Cardiac septum (tissue), 1 donor: ENCODE measurements at regions not wholly inside any gene's neighbourhood (a gene's known extent, or its start where the extent isn't known, plus 50 kb on each side); places are given as distances from the start of the nearest gene placed in this dataset.
"Not testable (repeated sequence)": the region's sequence is repeated elsewhere in the genome, so short reads cannot be mapped to it uniquely, and the experiment has no call there.

Source experiments
- DNase-seq: peaks from one replicate; pipeline ENCODE4 v3.0.0-alpha.2; 2020; ENCODE audit warnings: low spot score
- intact Hi-C: fragments of 100-400 bp; cut with DNase I; formaldehyde crosslinking; loops from one replicate; pipeline ENCODE4 v1.14.0; 2022
- donor health status: DM: no; HTN: no; CAD: no.

- intact Hi-C loops, result no loop called here
- no peak for DNase-seq
Measured at GRCh38 chr10:63675171-63675570, 154.0 kb downstream of the REEP3 start.

- intact Hi-C loops, result no loop called here
- no peak for DNase-seq
Measured at GRCh38 chr10:63677001-63677400, 155.8 kb downstream of the REEP3 start.

GRCh38 chr10:63680545-63680944 lies 159.3 kb downstream of the REEP3 start:
- DNase-seq, intact Hi-C loops: not testable (repeated sequence)

GRCh38 chr10:63681993-63682697 lies 160.9 kb downstream of the REEP3 start:
- no peak for DNase-seq
- intact Hi-C loops, result no loop called here

- intact Hi-C loops, DNase-seq: not testable (repeated sequence)
Measured at GRCh38 chr10:63682698-63683052, 161.5 kb downstream of the REEP3 start.

- DNase-seq, result no peak
- intact Hi-C loops, result no loop called here
Measured at GRCh38 chr10:63683223-63683622, 162.0 kb downstream of the REEP3 start.

GRCh38 chr10:63683686-63684085 lies 162.5 kb downstream of the REEP3 start:
- DNase-seq, result no peak
- intact Hi-C loops, result no loop called here

- intact Hi-C loops, result no loop called here
- no peak for DNase-seq
Measured at GRCh38 chr10:63684257-63684936, 163.2 kb downstream of the REEP3 start.

- intact Hi-C loops, result no loop called here
- DNase-seq, result no peak
Measured at GRCh38 chr10:63689768-63690167, 168.6 kb downstream of the REEP3 start.

- DNase-seq, result no peak
- intact Hi-C loops, result no loop called here
Measured at GRCh38 chr10:63692220-63692896, 171.2 kb downstream of the REEP3 start.

GRCh38 chr10:63693021-63693420 lies 171.8 kb downstream of the REEP3 start:
- DNase-seq, intact Hi-C loops: not testable (repeated sequence)

GRCh38 chr10:63696205-63696604 lies 175.0 kb downstream of the REEP3 start:
- intact Hi-C loops, result no loop called here
- no peak for DNase-seq

- intact Hi-C loops, result no loop called here
- DNase-seq, result no peak
Measured at GRCh38 chr10:63697956-63698786, 177.0 kb downstream of the REEP3 start.

GRCh38 chr10:63698787-63699150 lies 177.6 kb downstream of the REEP3 start:
- intact Hi-C loops, result no loop called here
- no peak for DNase-seq

- intact Hi-C loops, result no loop called here
- no peak for DNase-seq
Measured at GRCh38 chr10:63699785-63700613, 178.8 kb downstream of the REEP3 start.

- intact Hi-C loops, result no loop called here
- DNase-seq, result no peak
Measured at GRCh38 chr10:63700631-63701156, 179.5 kb downstream of the REEP3 start.

- intact Hi-C loops, result no loop called here
- DNase-seq, result no peak
Measured at GRCh38 chr10:63702092-63702491, 180.9 kb downstream of the REEP3 start.

GRCh38 chr10:63703113-63703670 lies 182.0 kb downstream of the REEP3 start:
- DNase-seq, result no peak
- intact Hi-C loops, result no loop called here
